ENCODE measurements at regions not wholly inside any gene's neighbourhood (a gene's known extent, or its start where the extent isn't known, plus 50 kb on each side); places are given as distances from the start of the nearest gene placed in this dataset.

DNA sequence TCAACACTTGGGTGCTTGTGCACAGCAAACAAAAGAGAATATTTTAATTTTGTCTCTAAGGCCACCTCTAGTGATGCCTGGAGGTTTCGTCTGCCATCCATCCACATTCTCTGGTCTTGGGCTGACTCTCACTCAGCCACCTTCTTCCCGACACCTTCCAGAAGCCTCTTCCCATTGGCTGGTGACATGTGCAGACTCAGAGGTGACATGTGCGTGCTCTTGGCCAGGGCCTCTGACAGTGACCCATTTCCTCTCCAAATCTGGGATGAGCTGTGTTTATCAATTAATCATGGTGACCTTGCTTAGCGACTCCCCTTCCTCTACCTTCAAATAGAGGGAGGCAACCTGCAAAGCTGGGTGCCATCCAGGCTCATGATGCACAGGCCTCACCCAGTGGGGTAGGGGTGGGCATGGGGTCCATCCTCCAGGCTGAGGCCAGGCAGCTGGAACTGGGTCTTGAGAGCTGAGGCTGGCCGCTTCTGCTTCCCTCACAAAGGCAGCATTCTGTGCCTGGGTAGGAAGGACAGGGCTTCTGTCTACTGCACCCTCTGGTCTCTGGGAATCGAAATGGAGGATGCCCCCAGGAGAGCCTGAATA, 91.8 kb downstream of the DHCR7 start:
- DNase-seq, result no peak

DNA sequence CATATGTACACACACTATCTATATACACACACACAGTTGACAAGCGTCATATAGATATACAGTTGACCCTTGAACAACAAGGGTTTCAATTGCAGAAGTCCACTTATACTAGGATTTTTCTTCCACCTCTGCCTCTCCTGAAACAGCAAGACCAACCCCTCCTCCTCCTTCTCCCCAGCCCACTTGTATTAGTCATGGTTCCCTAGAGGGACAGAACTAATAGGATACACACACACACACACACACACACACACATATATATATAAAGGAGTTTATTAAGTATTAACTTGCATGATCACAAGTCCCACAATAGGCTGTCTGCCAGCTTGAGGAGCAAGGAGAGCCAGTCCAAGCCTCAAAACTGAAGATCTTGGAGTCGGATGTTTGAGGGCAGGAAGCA, 92.9 kb downstream of the DHCR7 start:
- DNase-seq, result no peak

DNA sequence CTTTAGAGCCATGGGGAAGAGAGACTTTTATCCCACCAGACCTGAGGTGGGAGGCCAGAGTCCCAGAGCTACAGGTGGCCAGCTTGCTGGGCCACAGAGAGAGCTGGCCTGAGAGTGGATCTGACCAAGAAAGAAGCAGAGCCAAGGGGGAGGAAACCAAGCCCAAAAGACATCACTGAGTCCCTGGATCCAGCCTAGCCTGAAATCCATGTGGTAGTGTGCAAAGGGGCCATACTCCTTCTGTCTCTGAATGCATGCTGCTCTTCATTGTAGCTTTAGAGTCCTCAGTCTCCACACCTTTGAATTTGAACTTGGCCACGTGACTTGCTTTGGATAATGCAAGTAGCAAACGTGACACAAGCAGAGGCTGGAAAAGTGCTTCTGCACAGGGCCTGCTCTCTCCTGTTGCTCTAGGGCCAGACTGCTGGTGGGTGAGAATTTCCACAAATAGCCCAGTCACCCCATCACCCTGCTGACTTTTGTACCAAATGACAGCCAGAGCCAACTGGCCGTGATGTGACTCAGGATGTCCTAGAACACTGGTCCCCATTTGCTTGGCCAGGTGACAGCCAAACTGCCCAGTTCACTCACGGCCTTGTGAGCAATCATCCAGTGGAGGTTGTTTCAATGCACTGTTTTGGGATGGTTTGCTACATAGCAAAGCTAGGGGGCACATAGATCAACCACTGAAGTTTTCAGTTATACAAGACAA, 93.6 kb downstream of the DHCR7 start:
- no peak for DNase-seq

DNA sequence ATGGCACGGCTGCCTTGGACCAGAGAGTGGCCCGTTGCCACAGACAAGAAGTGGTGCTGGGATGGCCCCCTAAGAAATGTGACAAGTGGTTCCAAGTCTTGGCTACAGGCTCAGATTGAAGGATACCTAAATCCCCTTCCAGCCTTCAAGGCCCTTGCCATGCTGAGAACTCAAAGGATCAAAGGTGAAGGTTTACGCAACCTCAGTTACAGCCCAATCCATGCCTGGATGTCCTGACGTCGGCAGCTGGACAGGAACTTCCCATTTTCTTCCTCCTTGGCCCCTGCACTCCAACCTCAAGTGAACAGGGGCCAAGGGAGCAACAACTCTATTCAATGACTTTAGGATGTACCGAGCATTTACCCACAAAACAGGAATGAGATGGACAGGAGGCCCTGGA, 95.4 kb downstream of the DHCR7 start:
- DNase-seq, result no peak

DNA sequence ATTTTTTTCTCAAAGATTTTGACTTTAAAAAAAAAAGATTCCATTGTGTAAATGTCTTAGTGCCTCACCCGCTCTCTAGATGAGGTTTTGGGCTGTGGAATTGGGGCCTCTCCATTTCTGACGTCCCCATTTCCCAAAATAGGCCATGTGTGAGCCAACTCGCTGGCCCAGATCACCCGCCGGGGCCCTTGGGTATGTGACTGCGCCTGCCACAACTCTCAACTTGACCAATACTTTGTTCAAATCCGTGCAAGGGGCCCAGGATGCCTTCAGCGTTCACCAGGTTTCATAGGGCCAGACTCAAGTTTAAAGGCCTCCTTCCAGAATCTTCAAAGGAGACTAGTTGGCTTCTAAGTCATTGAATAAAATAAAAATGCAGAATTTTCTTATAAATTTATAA, 96.0 kb downstream of the DHCR7 start:
- no peak for DNase-seq

DNA sequence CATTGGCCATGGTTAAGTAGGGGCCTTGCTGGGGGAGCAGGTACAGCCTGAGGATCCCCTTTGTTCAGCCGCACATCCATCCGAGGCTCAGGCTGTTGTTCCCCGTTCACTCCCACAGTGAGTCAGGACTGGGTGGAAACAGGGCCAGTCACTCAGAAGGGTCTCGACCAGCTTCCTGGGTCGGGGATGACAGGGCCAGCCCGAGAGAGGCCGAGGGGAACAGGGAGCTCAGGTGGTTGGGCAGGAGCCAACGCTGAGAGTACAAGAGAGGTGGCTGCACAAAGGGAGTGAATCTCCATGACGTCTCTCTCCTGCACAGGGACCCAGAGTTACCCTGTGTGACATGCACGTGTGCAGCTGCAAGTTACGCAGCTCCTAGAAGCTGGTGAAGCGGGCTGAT, 97.2 kb upstream of the SHANK2 start:
- no peak for DNase-seq

DNA sequence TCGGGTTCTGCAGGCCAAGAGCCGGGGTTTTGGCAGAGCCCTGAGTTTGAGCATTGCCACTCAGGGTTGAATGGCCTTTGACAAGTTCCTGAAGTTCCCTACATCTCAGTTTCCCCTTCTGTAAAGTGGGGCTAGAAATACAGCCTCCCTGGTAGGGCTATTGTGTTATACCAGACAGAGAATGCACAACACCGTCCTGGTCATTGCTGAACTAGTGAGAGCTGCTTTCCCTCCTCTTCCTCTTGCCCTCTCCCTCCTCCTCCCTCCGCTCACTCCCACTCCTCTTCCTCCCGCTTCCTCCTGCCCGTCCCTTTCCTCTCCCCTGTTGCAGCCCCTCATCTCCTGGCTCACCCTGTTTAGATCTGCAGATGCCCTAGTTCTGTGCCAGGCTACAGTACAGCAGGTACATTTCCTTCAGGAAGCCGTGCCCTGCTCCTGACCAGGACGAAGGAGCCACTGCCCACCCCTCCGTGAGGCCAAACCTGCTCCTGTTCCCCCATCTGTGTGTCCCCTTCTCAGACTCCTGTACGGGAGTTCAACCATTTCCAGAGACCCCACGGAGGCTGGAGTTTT, 91.5 kb upstream of the SHANK2 start:
- no peak for DNase-seq

DNA sequence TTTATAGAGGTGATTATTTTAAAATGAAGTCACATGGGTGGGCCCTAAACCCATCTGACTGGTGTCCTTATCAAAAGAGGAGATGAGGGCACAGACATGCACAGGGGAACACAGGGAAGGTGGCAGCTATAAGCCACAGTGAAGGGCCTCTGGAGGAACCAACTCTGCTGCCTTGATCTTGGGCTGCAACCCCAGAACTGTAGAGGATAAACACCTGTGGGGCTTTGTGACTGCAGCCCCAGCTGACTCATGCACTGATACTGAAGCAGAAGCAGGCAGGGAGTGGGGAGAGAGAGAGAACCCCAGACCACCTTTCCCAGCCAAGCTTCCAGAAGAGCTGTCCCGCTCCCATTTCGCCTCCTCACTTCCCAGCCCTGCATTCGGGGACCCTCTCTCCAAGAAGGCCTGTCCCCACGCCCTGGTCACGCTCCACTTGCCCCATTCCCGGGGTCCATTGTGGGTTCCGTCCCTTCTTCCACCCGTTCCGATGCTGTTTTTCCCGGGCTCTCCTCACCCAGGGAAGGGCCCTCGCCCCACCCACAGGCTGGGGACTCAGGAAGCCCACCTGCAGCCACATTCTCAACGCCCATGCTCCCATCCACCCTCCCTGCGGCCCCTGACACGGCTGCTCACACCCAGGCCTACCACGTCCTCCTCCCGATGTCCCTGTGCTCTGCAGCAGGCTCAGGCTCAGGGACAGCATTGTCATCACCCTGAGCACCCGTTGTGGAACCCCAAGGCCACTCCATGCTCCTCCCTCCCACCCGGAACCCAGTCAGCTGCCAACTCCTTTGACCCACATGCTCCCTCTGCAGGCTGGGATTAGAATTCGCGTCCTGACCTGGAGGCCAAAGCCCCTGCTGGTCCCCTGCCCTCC, 90.8 kb upstream of the SHANK2 start:
- DNase-seq, result no peak

DNA sequence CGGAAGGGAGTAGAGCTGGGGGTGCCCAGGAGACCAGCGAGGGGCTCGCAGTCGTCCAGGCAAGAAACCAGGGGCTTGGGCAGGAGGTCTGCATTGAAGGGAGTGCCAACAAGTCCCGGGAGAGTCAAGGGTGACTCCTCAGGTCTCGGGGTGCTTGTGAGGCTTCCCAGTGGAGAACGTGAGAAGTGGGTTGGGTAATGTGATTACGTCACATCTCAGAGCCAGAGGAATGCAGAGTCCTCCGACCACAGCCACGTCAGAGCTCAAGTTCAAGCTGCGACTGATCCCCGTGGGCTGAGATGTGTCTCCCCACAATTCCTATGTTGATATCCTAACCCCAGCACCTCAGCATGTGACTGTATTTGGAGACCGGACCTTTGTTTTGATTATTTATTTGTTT, 89.7 kb upstream of the SHANK2 start:
- no peak for DNase-seq

DNA sequence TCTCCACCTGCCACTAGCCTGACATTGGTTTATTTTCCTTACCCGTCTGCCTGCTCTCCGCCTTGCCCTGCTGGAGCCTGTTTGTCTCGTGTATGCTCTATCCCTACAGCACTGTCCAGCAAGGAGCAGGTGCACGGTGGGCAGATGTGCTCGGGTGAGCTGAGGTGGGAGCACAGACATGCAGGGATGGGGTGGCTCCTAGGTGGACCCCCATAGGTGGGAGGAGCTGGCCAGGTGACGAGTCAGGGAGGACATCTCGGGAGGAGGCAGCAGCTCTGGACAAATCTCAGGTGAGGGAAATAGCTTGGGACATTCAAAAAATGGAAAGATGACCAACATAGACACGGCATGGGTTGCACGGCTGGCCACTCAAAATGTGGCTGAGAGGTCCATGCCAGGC, 89.2 kb upstream of the SHANK2 start:
- no peak for DNase-seq

DNA sequence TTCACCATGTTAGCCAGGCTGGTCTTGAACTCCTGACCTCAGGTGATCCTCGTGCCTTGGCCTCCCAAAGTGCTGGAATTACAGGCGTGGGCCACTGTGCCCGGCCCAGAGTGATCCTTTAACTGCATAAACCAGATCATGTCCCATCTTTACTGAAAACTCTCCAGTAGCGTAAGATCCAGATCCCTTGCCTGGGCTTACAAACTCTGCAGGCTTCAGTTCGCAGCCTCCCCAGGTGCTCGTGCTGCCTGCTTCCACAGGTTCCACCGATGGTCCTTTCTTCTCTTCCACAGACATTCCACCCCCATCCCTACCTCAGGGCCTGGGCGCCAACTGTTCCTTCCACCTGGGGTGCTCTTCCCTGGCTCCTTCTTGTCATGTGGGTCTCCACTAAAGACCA, 88.8 kb upstream of the SHANK2 start:
- DNase-seq, result no peak

DNA sequence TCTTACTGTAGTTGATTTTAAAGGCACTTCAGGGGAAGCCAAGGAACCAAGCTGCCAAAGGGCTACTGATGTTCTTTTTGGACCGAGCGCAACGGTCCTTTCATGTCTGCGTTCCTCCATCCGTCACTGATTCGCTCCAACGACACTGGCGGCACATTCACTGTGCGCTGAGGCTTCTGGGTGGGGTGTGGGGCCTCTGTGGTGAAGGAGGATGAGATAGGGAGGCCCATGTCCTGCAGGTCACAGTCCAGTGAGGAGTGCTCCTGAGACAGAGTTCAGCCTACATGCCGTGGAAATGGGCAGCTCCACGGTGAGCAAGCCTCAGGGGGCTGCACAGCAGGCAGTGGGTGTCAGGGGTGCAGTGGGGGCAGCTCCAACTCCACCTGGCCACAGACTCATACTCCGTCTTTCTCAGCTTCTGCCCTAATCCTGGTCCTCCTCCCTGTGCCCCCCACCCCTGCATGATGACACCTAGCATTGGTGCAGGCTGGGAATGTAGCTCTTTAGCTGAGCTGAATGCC, 87.8 kb upstream of the SHANK2 start:
- no peak for DNase-seq

DNA sequence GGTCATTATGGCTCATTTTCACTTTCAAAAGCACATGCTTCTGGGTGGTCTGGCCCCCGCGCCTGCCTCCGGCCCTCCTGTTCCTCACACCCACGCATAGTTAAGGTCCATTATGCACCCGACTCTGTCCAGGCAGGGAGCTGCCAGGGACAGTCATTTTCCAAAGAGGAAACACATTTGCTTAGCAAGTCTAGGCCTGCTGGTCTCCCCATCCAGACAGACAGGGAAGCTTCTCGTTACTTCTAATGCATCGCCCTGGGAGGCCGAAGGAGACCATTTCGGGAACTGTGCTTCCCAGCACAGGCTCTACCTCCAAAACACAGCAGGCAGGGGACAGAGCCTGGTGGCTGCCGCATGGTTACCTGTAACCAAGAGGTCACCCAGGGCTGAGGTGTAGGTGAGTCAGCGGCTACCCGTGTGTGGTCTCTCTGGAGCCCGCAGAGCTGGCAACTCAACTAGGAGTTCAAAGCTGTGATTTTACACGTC, 87.1 kb upstream of the SHANK2 start:
- no peak for DNase-seq

DNA sequence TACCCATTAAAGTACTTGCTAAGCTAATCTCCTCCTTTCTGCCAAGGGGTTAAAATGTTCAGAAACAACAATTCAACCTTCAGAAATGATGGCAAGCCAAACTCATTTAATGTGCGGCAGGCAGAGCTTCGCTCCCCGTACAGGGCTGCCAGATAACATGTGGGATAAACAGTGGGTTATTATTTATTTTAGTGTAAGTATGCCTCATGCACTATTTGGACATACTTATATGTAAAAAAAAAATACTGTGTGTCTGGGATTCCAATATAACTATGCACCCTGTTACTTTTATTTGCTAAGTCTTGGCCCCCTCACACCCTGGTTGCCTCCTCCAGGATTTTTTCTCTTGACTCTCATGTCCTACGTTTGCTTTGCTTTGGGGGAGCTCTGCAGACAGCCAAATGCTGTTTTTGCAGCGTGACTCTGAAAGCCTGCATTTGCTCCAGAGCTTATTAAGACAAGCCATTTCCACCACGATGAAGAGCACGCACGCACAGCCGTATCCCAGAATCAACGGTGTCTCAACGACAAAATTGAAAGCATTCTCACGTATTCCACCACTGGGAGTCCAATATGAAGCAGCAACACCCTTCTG, 86.5 kb upstream of the SHANK2 start:
- DNase-seq, result no peak

DNA sequence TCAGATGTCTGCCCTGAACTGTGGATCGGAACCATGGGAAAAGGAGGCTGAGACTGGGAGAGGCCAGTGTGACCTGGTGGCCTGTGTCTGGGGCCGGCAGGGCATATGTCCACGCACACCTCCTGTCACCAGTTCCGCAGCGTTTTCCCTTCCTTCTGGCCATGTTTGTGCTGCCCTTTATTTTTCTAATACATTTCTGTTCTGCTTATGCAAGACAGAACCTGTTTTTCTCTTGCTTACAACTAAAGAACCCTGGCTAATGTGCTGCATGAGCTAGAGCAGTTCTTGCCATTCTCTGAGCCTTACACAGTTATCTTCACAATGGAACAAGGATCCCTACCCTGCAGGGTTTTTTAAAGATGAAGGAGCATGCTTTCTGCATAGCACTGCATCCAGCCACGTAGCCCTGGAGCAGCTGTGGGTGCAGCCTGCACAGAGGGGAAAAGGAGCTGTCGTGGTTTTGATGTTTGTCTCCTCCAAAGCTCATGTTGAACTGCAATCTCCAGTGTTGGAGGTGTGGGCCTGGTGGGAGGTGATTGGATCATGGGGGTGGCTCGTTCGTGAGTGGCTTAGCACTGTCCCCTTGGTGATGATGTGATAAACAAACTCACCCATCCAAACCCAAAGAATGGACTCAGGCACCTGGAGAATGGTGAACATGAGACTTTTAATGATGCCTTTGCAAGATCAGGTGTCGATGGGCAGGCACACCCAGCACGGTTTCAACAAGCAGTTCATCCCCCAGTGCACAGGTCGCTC, 84.8 kb upstream of the SHANK2 start:
- no peak for DNase-seq

DNA sequence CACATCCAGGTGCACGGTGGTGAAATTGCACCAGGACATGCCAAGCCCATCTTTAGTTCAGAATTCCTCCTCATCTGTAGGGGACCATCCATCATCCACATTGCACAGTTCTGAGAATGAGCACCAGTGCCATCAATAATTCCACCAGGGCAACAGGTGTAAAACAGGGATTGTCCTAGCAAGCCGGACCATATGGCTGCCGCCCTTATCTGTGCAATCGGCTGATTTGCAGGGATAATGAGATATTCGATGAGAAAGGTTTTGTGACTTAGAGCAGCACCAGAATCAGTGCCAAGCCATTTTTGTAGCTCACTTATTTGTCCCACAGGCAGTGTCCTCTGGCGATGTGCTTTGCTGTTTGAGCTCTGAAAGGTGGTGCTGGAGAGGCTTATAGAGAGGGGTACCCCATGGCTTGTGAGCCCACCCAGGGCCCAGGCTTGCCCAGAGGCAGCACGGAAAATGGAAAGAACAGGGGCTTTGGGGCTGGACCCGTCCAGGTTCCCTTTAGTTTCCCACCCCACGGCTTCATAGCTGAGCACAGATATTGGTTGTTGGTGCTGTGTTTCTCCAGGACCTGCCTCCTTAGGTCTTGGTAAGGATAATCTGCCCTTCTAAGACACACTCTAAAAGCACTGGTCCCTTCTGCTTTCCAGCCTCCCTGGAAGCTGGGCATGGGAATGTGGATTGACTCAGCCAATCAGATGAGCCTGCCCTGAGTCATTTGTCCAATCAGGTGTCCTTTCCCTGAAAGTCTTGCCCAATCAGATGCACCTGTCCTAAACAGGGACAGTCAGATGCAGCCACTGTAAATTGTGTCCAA, 84.0 kb upstream of the SHANK2 start:
- no peak for DNase-seq

DNA sequence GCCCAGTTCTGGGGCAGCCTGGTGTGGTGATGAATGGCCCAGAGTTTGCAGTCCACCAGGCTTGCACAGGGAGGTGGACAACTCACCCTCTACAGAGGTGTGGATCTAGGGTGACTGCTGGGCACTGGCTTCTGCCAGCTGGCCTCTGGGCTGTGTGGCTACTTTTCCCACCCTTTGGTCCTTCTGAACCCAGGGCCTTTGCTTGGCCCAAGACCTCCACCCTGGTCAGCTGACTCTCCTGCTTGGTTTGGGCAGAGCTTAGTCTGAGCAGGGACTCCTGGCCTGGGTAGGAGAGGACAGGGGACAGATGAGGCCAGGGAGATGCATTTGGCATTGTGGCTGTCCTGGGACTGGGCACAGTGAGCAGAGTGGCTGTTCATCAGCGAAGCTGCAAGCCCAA, 83.0 kb upstream of the SHANK2 start:
- DNase-seq, result no peak

DNA sequence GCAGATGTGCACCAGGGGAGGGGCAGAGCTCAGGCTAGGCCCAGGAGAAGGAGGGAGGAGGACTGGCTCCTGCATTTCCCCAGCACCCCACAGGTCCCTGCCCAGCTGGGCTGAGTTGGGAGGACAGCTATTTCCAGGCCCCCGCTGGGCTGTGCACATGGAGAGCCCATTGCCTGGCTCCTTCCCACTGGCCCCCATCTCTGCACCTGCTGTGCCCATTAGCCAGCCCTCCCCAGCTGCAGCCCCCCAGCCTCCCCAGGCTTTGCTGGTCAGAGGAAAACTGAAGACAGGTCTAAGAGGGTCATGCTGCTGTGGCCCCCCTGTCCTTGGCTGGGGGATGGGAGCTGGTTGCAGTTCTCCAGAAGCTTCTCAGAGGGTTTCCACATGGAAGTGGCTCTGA, 81.8 kb upstream of the SHANK2 start:
- DNase-seq, result no peak

DNA sequence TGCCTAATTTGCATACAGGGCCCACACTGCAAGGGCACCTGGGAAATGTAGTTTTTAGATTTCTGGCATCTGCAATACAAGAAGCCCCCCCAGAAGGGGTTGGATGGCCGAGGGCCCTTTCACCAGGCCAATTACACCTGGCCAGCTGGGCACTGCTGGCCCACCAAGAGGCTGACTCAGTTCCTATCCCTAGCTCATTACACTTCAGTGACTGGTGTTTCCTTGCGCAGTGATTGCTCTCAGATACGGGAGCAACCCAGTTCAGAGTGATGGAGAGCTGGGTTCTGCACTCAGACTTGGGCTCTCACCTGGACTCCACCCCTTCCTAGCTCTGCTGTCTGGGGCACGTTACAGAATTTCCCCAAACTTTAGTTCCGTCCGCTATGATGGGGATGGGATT, 81.1 kb upstream of the SHANK2 start:
- no peak for DNase-seq

DNA sequence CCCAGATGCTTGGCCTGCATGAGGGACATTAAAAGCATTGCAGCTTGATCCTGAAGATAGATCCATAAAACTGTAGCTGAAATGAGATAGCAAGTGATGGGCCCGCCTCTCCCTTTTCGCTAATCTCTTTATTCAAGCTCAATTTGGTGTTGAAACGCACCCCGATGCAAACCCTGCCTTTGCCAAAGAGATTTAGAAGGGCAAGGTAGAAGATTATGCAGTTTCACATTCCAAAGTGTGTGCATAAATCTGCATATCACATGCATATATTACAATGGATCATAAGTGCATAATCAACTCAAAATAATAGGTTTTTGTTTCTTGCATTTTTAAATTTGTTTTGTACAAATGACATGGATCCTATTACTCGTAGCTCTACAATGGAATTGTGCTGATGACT, 80.1 kb upstream of the SHANK2 start:
- DNase-seq, result no peak

DNA sequence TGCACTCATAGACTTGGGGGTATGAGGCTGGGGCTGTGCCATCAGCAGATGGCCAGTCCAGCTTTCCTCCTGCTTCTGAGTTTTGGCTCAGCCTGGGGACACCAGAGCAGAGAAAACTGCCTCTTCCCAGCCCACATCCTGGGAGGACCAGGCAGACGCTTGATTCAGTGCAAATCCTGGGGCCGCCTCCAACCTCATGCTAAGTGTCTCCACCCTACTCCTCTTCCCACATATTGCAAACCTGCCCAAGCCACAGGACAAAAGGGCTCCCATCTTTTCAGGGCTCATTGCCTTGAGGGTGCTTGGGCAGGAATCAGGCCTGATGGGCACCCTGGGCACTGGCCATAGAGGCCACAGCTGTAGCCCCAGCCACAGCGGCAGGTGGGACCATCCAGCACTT, 79.7 kb upstream of the SHANK2 start:
- DNase-seq, result no peak

All from midbrain (tissue), 1 donor.